Suppressor macrophage treated with lipopolysaccharide for 4 hours (primary cell): ENCODE measurements at regions not wholly inside any gene's neighbourhood (a gene's known extent, or its start where the extent isn't known, plus 50 kb on each side); places are given as distances from the start of the nearest gene placed in this dataset.
"Not testable (repeated sequence)": the region's sequence is repeated elsewhere in the genome, so short reads cannot be mapped to it uniquely, and the experiment has no call there.

ENCODE experiments used
- DNase-seq: peaks from one replicate; pipeline ENCODE4 v3.0.0-alpha.2; 2020

- DNase-seq, result peak; percentile 65
Measured at GRCh38 chr20:53738945-53739798, 145.5 kb upstream of the ZNF217 start.

DNA sequence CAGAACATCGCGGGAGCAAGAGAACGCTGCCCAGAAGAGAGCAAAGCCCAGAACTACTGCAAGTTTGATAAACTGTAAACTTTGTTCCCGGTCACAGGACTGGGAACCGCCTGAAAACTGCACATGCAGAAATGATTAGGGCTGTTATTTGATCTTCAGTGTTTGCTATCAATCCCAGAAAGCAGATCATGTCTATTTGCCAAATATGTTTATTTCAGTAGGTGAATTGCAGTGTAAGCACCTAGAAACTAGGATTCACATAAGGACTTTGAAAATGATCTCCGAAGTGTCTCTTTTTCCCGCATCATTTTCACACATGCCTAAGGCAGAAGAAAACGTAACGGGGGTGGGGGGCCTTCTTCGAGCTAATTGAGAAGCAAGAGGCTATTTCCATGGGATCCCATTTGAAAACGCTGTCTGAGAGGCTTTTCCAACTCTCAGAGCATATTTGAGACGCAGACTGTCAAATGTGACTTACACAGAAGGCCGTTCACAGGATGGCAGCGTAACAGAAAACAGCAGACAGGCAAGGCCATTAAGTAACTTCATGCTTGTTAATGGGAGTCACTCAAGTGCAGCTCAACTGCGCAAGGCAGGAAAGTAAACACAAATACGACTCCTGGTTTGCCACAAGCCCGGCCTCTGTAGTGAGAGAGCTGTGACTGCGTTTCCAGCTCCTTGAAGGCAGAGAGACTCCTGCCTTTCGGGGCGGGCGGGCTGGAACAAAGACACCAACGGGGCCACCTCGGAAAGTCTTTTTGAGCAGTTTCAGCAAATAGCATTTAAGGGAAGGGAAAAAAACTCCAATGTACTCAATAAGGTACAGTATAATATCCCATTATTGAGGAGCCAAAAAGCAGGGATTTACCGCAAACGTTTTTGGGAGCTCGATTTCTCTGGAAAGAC, 144.7 kb upstream of the ZNF217 start:
- peak; percentile 11 for DNase-seq

GRCh38 chr20:53737396-53738038, 143.9 kb upstream of the ZNF217 start:
- DNase-seq, result peak; percentile 19

GRCh38 chr20:53736757-53737395, 143.2 kb upstream of the ZNF217 start:
- DNase-seq, result peak; percentile 72

DNA sequence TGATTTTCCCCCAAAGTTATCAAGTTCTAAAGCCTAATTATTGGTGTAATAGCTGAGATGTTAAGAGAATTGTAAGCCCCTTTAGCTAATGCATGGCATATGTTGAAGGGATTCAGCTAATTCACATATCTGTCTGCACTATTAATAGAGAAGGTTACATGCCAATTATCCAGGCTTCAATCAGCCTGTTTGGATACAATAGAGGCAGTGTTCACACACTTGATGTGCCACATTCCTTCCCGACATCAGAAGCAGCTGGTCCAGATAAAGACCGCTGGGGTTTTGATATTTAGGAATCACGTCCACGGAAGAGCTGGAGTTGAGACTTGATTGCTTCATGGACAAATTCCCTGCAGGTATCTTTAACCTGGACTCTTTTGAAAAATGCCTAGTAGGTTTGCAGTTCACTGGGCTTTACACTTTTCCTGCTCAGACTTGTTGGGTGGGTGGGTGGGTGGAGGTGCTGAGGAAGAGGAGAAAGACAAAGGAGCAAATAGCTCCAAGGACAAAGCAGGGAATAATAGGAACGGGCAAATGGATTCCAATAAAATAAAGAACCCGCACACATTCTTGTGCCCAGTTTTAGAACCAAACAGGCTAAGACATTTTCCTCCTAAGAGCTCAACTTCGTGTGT, 142.6 kb upstream of the ZNF217 start:
- DNase-seq, result no peak

- peak; percentile 29 for DNase-seq
Measured at GRCh38 chr20:53735536-53736050, 142.0 kb upstream of the ZNF217 start.

GRCh38 chr20:53734006-53734688, 140.5 kb upstream of the ZNF217 start:
- no peak for DNase-seq

GRCh38 chr20:53731595-53731994, 138.0 kb upstream of the ZNF217 start:
- no peak for DNase-seq

- DNase-seq, result no peak
Measured at GRCh38 chr20:53728359-53728758, 134.7 kb upstream of the ZNF217 start.

DNA sequence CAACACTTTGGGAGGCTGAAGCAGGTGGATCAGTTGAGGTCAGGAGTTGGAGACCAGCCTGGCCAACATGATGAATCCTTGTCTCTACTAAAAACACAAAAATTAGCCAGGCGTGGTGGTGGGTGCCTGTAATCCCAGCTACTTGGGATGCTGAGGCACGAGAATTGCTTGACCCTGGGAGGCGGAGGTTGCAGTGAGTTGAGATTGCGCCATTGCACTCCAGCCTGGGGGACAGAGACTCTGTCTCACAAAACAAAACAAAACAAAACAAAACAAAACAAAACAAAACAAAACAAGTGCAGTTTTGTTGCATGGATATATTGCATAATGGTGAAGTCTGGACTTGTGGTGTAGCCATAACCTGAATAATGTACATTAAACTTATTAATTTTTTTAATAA, 133.6 kb upstream of the ZNF217 start:
- not testable (repeated sequence) for DNase-seq

- DNase-seq, result no peak
Measured at GRCh38 chr20:53725575-53725970, 131.9 kb upstream of the ZNF217 start.

- DNase-seq, result no peak
Measured at GRCh38 chr20:53723621-53724020, 130.0 kb upstream of the ZNF217 start.

DNA sequence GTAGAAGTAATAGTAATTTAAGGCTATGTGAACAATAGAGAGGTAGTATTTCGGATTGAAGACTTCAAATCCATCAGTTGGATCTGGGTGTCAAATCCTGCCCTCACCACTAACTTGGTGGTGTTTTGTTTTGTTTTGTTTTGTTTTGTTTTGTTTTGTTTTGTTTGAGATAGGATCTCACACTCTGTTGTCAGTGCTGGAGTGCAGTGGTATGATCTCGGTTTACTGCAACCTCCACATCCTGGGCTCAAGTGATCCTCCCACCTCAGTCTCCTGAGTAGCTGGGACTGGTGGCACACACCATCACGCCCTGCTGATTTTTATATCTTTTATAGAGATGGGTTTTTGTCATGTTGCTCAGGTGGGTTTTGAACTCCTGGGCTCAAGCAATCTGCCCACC, 129.4 kb upstream of the ZNF217 start:
- DNase-seq, result no peak

DNA sequence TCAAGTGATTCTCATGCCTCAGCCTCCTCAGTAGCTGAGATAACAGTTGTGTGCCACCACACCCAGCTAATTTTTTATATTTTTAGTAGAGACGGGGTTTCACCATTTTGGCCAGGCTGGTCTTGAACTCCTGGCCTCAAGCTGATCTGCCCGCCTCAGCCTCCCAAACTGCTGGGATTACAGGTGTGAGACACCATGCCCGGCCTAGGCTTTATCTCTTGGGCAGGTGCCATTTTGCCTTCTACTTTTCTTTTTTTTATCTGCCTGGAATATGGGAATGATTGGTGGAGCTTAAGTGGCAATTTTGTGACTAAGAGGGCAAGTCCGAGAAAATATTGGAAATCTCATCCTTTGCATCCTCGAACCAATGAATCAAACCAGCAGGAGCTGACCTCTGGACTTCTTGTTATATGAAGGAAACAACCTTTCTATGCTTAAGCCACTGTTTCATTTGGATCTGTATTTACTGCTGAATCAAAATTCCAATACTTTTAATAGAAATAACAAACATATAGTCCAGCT, 128.9 kb upstream of the ZNF217 start:
- DNase-seq, result no peak

DNA sequence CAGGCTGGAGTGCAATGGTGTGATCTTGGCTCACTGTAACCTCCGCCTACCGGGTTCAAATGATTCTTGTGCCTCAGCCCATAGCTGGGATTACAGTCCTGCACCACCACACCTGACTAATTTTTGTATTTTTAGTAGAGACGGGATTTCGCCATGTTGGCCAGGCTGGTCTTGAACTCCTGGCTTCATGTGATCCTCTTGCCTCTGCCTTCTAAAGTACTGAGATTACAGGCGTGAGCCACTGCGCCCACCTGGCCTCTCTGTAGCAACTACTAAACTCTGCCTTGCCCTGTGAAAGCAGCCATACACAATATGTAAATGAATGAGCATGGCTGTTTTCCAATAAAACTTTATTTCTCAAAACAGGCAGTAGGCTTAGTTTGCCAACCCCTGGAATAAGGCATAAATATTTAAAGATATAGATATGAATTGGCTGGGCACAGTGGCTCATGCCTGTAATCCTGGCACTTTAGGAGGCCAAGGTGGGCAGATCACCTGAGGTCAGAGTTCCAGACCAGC, 127.9 kb upstream of the ZNF217 start:
- not testable (repeated sequence) for DNase-seq

DNA sequence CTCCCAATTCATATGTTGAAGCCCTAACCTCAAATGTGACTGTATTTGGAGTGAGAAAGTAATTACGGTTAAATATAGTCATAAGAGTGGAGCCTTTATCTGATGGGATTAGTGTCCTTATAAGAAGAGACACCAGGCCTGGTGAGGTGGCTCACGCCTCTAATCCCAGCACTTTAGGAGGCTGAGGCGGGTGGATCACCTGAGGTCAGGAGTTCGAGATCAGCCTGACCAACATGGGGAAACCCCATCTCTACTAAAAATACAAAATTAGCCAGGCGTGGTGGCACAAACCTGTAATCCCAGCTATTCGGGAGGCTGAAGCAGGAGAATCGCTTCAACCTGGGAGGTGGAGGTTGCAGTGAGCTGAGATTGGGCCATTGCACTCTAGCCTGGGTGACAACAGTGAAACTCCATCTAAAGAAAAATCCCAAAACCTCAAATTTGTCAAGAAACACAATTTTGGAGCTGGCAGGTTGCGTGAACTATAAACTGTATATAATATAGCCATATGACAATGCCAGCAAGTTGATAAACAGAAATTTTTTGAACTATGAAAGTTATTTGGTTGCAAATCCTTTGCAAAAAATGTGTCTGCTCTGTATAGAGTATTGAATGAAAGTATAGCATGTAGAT, 125.6 kb upstream of the ZNF217 start:
- DNase-seq, result not testable (repeated sequence)

DNA sequence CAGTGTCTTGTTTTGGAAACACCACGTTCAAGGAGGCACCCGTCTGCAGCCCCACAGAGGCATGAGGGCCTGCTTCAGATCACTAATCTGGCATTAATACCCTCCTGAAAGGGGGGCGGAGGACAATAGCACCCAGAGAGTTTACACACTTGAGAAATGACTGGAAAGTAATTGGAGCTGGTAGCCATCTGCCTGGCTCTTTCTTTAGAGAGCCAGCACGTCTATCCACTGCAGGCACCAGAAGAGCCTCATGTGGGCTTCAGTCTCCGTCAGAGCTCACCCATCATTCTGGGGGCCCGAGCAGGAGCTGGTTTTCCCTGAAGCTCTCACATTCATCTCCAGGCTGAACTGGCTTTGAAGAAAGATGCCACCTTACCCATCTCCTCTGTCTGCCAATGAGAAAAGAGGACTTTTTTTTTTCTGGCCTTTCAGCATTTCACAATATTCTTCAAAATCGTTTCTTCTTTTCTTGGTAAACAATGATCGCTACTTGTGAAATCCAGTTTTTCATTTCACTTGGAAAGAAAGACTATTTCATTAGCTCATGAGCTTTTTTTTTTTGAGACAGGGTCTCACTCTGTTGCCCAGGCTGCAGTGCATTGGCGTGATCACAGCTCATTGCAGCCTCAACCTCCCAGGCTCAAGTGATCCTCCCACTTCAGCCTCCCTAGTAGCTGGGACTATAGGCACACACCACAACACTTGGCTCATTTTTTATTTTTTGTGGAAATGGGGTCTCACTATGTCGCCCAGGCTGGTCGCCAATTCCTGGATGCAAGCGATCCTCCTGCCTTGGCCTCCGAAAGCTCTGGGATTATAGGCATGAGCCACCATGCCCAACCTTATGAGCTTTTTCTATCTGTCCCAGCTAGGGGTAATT, 124.7 kb upstream of the ZNF217 start:
- DNase-seq, result peak; percentile 39

- peak; percentile 64 for DNase-seq
Measured at GRCh38 chr20:53716395-53716794, 122.8 kb upstream of the ZNF217 start.

DNA sequence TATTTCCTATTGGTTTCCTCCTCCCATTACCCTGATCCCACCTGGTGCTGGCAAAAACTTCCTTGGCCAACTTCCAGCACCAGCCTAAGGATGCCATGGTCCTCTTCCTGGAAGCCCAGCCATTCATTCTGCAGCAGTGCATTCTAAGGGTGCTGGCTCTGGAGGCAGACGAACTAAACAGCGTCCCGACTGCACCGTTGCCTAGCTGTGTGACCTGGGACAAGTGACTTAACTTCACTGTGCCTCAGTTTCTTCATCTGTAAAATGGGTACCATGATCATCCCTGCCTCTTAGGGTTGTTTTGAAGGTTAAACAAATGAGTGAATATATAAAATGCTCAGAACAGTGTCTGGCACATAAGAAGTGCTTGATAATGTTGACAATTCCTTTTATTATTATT, 120.9 kb upstream of the ZNF217 start:
- no peak for DNase-seq
